Type B pancreatic cell (in vitro differentiated cells): ENCODE measurements at regions not wholly inside any gene's neighbourhood (a gene's known extent, or its start where the extent isn't known, plus 50 kb on each side); places are given as distances from the start of the nearest gene placed in this dataset.
A peak's percentile ranks its signal among the peaks of the same experiment; 100 is the strongest.

Experiments used
- DNase-seq: peaks from one replicate; pipeline ENCODE4 v3.0.0; 2021; ENCODE audit warnings: mixed read lengths; ENCODE audit not compliant: unreplicated experiment; ENCODE audit errors: extremely low spot score
- H3K27ac Mint-ChIP-seq: 2 replicates; pipeline ENCODE4 v1.8.0; 2021; ENCODE audit warnings: mild to moderate bottlenecking, mixed read lengths
- H3K27me3 Mint-ChIP-seq: 2 replicates; pipeline ENCODE4 v1.8.0; 2021; ENCODE audit warnings: mixed read lengths
- H3K36me3 Mint-ChIP-seq: 2 replicates; pipeline ENCODE4 v1.8.0; 2021; ENCODE audit warnings: mixed read lengths
- H3K4me1 Mint-ChIP-seq: one replicate; pipeline ENCODE4 v1.8.0; 2021; ENCODE audit warnings: mixed read lengths; ENCODE audit not compliant: unreplicated experiment
- H3K4me3 Mint-ChIP-seq: 2 replicates; pipeline ENCODE4 v1.8.0; 2021; ENCODE audit warnings: mild to moderate bottlenecking, mixed read lengths
- H3K9me3 Mint-ChIP-seq: 2 replicates; pipeline ENCODE4 v1.8.0; 2021; ENCODE audit warnings: mixed read lengths
- TF ChIP-seq, protein P1 (sequence below): fragments of 200-600 bp; sonication (generic); conservative IDR thresholded peaks from 2 replicates; pipeline ENCODE4 v1.5.0; 2021; ENCODE audit warnings: antibody characterized with exemption, mild to moderate bottlenecking

DNA sequence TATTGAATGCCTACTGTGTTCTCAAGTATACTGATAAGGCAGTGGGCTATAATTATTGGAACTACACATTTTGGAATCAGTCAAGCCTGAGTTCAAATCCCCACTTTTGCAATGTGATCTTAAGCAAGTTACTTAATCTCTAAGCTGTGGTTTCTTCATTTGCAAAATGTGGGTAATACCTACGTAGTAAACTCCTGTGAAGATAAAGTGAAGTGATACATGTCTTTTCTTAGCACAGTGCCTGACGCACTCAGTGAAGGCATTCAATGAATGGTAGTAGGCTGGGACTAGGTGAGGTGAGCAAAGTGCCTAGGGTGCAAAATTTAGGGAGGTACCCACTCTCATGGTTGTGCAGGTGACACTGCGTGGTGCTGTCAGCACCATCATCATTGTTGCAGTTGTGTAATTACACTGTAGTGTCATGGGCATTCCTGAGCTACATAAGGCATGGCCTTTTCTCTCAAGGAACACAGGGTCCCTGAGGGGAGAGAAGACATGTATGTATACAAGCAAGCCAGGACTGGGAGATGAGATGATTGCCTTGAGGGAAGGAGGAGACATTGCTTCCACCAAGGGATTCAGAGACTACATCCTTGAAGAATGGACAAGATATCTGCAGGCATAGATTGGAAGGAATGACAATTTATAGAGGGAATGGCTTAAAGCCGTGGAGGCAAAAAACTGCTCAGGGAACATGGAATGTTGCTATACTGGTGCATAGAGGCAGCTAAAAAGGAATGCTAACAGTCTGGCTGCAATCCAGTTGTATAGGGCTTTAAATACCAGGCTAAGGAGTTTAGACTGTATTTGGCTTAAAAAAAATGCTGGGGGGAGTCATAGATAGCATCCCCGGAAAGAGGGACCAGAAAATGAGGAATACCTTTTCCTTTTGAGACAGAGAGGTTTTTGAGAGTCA lies 129.2 kb upstream of the ARHGAP5 start:
- no peaks in the 10 kb centered on the region for H3K9me3 Mint-ChIP-seq
- peaks cover 56% of the 10 kb centered on the region for H3K4me1 Mint-ChIP-seq
- H3K27ac Mint-ChIP-seq = peak overlapping the region; percentile 92
- no peak for DNase-seq
- no peaks in the 10 kb centered on the region for H3K27me3 Mint-ChIP-seq
- no peaks in the 10 kb centered on the region for H3K36me3 Mint-ChIP-seq
- peak overlapping the region; percentile 34 for H3K4me3 Mint-ChIP-seq
- TF ChIP-seq, protein P1, sequence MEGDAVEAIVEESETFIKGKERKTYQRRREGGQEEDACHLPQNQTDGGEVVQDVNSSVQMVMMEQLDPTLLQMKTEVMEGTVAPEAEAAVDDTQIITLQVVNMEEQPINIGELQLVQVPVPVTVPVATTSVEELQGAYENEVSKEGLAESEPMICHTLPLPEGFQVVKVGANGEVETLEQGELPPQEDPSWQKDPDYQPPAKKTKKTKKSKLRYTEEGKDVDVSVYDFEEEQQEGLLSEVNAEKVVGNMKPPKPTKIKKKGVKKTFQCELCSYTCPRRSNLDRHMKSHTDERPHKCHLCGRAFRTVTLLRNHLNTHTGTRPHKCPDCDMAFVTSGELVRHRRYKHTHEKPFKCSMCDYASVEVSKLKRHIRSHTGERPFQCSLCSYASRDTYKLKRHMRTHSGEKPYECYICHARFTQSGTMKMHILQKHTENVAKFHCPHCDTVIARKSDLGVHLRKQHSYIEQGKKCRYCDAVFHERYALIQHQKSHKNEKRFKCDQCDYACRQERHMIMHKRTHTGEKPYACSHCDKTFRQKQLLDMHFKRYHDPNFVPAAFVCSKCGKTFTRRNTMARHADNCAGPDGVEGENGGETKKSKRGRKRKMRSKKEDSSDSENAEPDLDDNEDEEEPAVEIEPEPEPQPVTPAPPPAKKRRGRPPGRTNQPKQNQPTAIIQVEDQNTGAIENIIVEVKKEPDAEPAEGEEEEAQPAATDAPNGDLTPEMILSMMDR = no peak

DNA sequence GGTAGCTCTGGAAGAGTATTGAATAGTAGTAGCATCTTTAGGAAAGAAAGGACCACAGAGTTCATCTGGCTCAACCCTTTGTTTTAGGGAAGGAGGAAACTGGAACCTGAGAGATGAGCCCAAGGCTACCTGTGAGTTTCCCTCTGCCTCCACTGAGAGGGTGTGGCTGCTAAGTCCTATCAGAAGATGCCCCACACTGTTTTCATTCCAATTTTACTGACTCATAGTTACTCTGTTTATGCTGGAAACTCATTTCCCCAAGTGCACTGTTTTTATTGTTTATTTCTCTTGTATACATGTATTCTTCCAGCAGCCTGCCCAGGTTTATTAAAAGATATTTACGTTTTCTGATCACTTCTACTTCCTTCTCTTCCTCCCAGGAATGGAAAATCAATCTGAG lies 127.4 kb upstream of the ARHGAP5 start:
- DNase-seq = no peak
- Mint-ChIP-seq H3K9me3 (no peaks in the 10 kb centered on the region), H3K27ac (peak overlapping the region; percentile 87), H3K4me3 (peak overlapping the region; percentile 75), H3K27me3 (no peaks in the 10 kb centered on the region), H3K4me1 (peaks cover 40% of the 10 kb centered on the region), H3K36me3 (no peaks in the 10 kb centered on the region)
- TF ChIP-seq, protein P1 = no peak

DNA sequence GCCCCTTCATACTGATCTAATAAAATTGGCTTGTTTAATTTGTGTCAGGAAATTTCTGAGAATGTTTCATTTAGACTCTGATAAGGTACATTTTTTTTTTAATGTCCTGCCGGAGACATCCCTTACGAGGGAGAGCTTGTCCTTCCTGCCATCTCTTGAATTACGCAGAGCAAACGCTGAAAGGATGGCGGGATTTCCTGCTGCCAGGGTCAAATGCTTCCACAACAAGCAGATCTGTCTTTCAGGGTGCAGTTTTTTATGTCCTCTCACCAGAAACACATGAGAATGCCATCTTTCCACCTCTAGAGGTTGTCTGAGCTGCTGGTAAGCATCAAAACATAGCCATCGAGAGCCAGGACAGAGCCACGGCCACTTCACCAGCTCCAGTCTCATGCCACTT lies 126.8 kb upstream of the ARHGAP5 start:
- H3K4me1 Mint-ChIP-seq = peaks cover 33% of the 10 kb centered on the region
- TF ChIP-seq, protein P1 = no peak
- peak overlapping the region; percentile 75 for H3K4me3 Mint-ChIP-seq
- H3K9me3 Mint-ChIP-seq = no peaks in the 10 kb centered on the region
- H3K27me3 Mint-ChIP-seq = no peaks in the 10 kb centered on the region
- H3K36me3 Mint-ChIP-seq = no peaks in the 10 kb centered on the region
- peak overlapping the region; percentile 87 for H3K27ac Mint-ChIP-seq
- no peak for DNase-seq

DNA sequence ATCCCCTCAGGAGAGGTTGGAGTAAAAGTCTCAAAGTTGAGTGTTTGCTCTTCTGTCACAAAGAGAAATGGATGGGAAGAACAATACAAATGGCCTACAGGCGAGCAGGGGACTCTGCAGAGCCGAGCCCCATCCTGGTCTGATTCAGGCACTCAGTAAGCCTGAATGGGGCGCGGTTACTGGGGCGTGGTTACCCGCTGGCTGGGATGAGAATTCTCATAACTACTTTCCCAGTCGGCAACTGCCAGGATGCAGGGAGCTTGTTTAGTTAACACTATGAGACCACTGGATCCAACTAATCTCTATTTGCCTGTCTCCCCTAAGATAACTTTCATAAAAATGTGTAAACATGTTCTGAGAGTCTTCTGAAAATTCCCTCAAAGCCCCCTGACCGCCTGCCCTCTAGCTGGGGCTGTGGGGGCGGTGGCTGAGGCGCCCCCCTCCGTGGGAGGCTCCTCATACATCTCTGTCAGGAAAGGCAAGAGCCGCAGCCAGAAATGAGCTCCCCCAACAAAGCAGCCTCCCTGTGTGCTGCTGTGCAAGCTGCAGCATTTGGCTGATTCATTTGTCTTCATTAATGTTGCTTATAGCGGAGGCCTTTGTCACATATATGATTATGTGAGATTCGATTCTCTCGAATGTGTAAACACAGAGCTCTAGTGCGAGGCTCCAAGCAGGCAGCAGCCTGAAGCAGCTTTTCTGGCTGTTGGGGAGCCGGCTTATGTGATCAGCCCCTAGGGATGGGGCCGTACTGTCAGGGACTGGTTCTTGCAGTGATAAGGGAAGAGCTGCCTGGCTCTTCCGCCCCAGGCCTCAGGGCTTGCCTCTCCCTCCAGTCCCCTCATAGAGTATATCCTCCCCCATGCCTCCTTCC lies 126.1 kb upstream of the ARHGAP5 start:
- H3K4me3 Mint-ChIP-seq = peak overlapping the region; percentile 75

DNA sequence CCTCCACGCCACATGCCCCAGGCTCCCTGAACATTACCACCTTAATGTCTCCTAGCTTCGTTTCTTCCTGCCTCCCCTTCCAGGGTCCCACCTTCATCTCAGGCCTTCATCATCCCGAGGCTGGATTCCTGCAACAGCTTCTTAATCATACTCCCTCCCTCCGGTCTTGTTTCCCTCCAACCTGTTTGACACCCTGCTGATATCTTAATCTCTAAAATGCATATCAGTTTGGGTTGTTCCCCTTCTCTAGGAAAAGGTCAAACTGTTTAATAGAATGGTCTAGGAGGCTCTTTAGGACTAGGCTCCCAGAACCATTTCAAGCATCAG lies 125.5 kb upstream of the ARHGAP5 start:
- Mint-ChIP-seq H3K4me1 (peaks cover 36% of the 10 kb centered on the region), H3K27ac (peak overlapping the region; percentile 87), H3K36me3 (no peaks in the 10 kb centered on the region), H3K9me3 (no peaks in the 10 kb centered on the region), H3K4me3 (peak overlapping the region; percentile 75), H3K27me3 (no peaks in the 10 kb centered on the region)
- no peak for DNase-seq
- TF ChIP-seq, protein P1 = no peak

More for the DNA sequence above, 126.1 kb upstream of the ARHGAP5 start:
- H3K36me3 Mint-ChIP-seq = no peaks in the 10 kb centered on the region
- DNase-seq = no peak
- H3K27ac Mint-ChIP-seq = peak overlapping the region; percentile 87
- no peaks in the 10 kb centered on the region for H3K27me3 Mint-ChIP-seq
- H3K4me1 Mint-ChIP-seq = peaks cover 33% of the 10 kb centered on the region
- H3K9me3 Mint-ChIP-seq = no peaks in the 10 kb centered on the region
- TF ChIP-seq, protein P1 = peak; percentile 36
